Suprapubic skin (tissue), 4 donors: ENCODE measurements at regions not wholly inside any gene's neighbourhood (a gene's known extent, or its start where the extent isn't known, plus 50 kb on each side); places are given as distances from the start of the nearest gene placed in this dataset.

Source experiments
- POLR2A ChIP-seq, 2 donors: fragments of 450-650 bp; IDR thresholded peaks; one replicate each; pipeline ENCODE4 v1.6.1; 2017; ENCODE audit warnings: antibody characterized with exemption in 2 of 2, mild to moderate bottlenecking in 2 of 2, moderate library complexity in 2 of 2
- POLR2AphosphoS5 ChIP-seq, 3 donors: sonication (generic); formaldehyde crosslinking; IDR thresholded peaks; one replicate each; pipeline ENCODE4 v1.6.1; 2017; ENCODE audit warnings: antibody characterized with exemption in 3 of 3
- TF ChIP-seq, protein P1 (sequence below), 2 donors: fragments of 200-600 bp in 1 of 2; fragments of 450-650 bp in 1 of 2; sonication (generic) in 1 of 2; IDR thresholded peaks; one replicate each; pipeline ENCODE4 v1.5.1; 2016 to 2019; ENCODE audit warnings: antibody characterized with exemption in 2 of 2, mild to moderate bottlenecking in 1 of 2, moderate library complexity in 1 of 2

DNA sequence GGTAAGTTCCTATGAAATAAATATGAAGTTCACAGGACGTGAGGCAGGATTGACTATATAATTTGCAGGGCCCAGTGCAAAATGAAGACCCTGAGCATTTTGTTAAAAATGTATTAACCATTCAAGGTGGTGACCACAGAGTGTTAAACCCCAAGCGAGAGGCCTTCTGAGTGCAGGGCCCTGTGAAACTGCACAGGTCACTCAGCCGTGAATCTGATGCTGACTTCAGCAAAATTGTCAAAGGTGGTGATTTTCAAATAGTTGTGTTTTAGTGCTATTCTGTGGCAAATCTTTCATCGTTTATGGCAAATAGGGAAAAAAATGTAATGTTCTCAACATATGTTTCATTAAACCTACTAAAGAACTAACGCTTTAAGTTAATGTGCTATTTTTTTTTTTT, 334.0 kb upstream of the NAV3 start:
- TF ChIP-seq, protein P1, sequence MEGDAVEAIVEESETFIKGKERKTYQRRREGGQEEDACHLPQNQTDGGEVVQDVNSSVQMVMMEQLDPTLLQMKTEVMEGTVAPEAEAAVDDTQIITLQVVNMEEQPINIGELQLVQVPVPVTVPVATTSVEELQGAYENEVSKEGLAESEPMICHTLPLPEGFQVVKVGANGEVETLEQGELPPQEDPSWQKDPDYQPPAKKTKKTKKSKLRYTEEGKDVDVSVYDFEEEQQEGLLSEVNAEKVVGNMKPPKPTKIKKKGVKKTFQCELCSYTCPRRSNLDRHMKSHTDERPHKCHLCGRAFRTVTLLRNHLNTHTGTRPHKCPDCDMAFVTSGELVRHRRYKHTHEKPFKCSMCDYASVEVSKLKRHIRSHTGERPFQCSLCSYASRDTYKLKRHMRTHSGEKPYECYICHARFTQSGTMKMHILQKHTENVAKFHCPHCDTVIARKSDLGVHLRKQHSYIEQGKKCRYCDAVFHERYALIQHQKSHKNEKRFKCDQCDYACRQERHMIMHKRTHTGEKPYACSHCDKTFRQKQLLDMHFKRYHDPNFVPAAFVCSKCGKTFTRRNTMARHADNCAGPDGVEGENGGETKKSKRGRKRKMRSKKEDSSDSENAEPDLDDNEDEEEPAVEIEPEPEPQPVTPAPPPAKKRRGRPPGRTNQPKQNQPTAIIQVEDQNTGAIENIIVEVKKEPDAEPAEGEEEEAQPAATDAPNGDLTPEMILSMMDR (IDR thresholded peaks at IDR 0.05): no peak
- TF ChIP-seq POLR2AphosphoS5 (IDR thresholded peaks at IDR 0.05) (no peak), POLR2A (IDR thresholded peaks at IDR 0.05) (no peak)
